B cell (primary cell): ENCODE measurements at regions not wholly inside any gene's neighbourhood (a gene's known extent, or its start where the extent isn't known, plus 50 kb on each side); places are given as distances from the start of the nearest gene placed in this dataset.

Experiments used
- CTCF ChIP-seq: fragments of 200-600 bp; IDR thresholded peaks from one replicate; pipeline ENCODE4 v1.8.0; 2022; ENCODE audit warnings: antibody characterized with exemption, mild to moderate bottlenecking
- EZH2 ChIP-seq: IDR thresholded peaks from 2 replicates; pipeline ENCODE4 v1.6.1; 2012; ENCODE audit warnings: borderline replicate concordance, low read depth, mild to moderate bottlenecking, moderate library complexity, low read length; ENCODE audit not compliant: insufficient read depth, poor library complexity, severe bottlenecking

DNA sequence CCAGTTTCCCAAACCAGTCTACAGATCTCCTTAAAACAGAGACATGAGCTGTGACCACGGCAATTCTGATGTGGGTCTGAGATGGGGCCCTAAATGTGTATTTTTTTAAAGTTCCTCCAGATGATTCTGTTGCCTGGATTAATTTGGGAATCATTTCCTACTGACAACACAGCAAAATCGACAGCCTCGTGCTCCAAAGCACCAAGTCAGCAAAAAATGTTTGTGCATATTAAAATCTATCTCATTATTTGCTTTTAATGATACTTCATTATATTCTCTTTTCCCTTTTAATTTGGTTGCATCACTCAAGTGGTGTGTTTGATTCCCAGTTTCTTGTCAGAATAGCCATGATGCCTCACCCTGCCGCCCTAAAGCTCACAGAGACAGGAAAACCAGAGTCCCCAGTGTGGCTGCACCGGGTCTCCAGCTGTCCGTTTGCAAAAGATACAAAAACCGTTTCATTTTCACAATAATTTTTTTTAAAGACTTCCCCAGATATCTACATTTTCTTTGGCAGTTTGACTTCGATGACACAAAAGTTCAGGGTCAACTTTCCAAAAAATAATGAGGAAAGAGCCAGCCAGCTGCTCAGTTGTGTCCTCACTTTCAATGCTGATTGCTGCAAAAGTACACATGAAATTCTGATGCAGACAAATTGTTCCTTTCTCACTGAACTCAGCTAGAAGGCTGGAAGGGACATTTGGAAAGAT, 443.2 kb upstream of the ID2 start:
- TF ChIP-seq EZH2 (no peak), CTCF (no peak)
